GM23338 (cell line): ENCODE measurements at regions not wholly inside any gene's neighbourhood (a gene's known extent, or its start where the extent isn't known, plus 50 kb on each side); places are given as distances from the start of the nearest gene placed in this dataset.

Experiments used
- ATAC-seq: fragments of 200-7000 bp; cut with Tn5 transposase; 3 replicates; pipeline ENCODE4 v1.9.1; 2020
- DNase-seq: peaks from one replicate; pipeline ENCODE4 v3.0.0-alpha.2; 2015; ENCODE audit warnings: low spot score
- H2AFZ ChIP-seq: fragments of 200-600 bp; sonication (generic); 2 replicates; pipeline ENCODE4 v1.8.0; 2016; ENCODE audit warnings: antibody characterized with exemption, mild to moderate bottlenecking, moderate library complexity
- H3F3A ChIP-seq: fragments of 200-600 bp; sonication (generic); replicated peaks from 2 replicates; pipeline ENCODE4 v1.8.0; 2017; ENCODE audit warnings: antibody characterized with exemption, mixed run types, low read depth
- H3K27ac ChIP-seq: fragments of 200-600 bp; sonication (generic); 2 replicates; pipeline ENCODE4 v1.6.1; 2016; ENCODE audit warnings: low read depth
- H3K27me3 ChIP-seq: fragments of 200-600 bp; sonication (generic); 2 replicates; pipeline ENCODE4 v1.8.0; 2016; ENCODE audit warnings: mild to moderate bottlenecking, mixed run types, moderate library complexity; ENCODE audit not compliant: insufficient read depth
- H3K36me3 ChIP-seq: fragments of 200-600 bp; sonication (generic); 2 replicates; pipeline ENCODE4 v1.8.0; 2016; ENCODE audit warnings: mild to moderate bottlenecking; ENCODE audit not compliant: insufficient read depth
- H3K4me1 ChIP-seq: fragments of 200-600 bp; sonication (generic); 2 replicates; pipeline ENCODE4 v1.8.0; 2016; ENCODE audit warnings: mild to moderate bottlenecking, moderate library complexity; ENCODE audit not compliant: insufficient read depth
- H3K4me2 ChIP-seq: fragments of 200-600 bp; sonication (generic); 2 replicates; pipeline ENCODE4 v1.7.1; 2017; ENCODE audit warnings: mixed run types
- H3K4me3 ChIP-seq: fragments of 200-600 bp; sonication (generic); 2 replicates; pipeline ENCODE4 v1.6.1; 2016; ENCODE audit warnings: mixed run types
- H3K79me2 ChIP-seq: fragments of 200-600 bp; sonication (generic); replicated peaks from 2 replicates; pipeline ENCODE4 v1.8.0; 2017; ENCODE audit warnings: mild to moderate bottlenecking; ENCODE audit not compliant: insufficient read depth
- H3K9me2 ChIP-seq: fragments of 200-600 bp; sonication (generic); 2 replicates; pipeline ENCODE4 v1.8.0; 2017; ENCODE audit not compliant: insufficient read depth
- H4K20me1 ChIP-seq: fragments of 200-600 bp; sonication (generic); replicated peaks from 2 replicates; pipeline ENCODE4 v1.8.0; 2017; ENCODE audit warnings: mild to moderate bottlenecking; ENCODE audit not compliant: insufficient read depth
- H3K27ac Mint-ChIP-seq: 2 replicates; pipeline ENCODE4 v1.8.0; 2020; ENCODE audit warnings: inconsistent platforms, mild to moderate bottlenecking, moderate library complexity, mixed read lengths
- H3K27me3 Mint-ChIP-seq: 3 replicates; pipeline ENCODE4 v1.8.0; 2022; ENCODE audit warnings: low read depth, mild to moderate bottlenecking, moderate library complexity, mixed read lengths, inconsistent platforms; ENCODE audit not compliant: insufficient read depth, poor library complexity
- H3K36me3 Mint-ChIP-seq: 3 replicates; pipeline ENCODE4 v1.8.0; 2021; ENCODE audit warnings: low read depth, mild to moderate bottlenecking, inconsistent platforms, moderate library complexity, mixed read lengths
- H3K4me1 Mint-ChIP-seq: 3 replicates; pipeline ENCODE4 v1.8.0; 2020; ENCODE audit warnings: mild to moderate bottlenecking, inconsistent platforms, mixed read lengths
- H3K4me3 Mint-ChIP-seq: 3 replicates; pipeline ENCODE4 v1.8.0; 2021; ENCODE audit warnings: moderate library complexity, mild to moderate bottlenecking, inconsistent platforms, mixed read lengths
- H3K9me3 Mint-ChIP-seq: 3 replicates; pipeline ENCODE4 v1.8.0; 2020; ENCODE audit warnings: moderate library complexity, mild to moderate bottlenecking, inconsistent platforms, mixed read lengths
- CREB1 ChIP-seq: fragments of 250-450 bp; sonication (Bioruptor Pico); IDR thresholded peaks from 2 replicates; pipeline ENCODE4 v1.5.0; 2020; ENCODE audit warnings: low read depth, mild to moderate bottlenecking, moderate library complexity
- EZH2 ChIP-seq: fragments of 200-600 bp; sonication (generic); IDR thresholded peaks from one replicate; pipeline ENCODE4 v1.8.0; 2017; ENCODE audit warnings: antibody characterized with exemption, mild to moderate bottlenecking, low read depth; ENCODE audit not compliant: unreplicated experiment
- EZH2phosphoT487 ChIP-seq: fragments of 200-600 bp; sonication (generic); IDR thresholded peaks from one replicate; pipeline ENCODE4 v1.8.1; 2018; ENCODE audit warnings: antibody characterized with exemption; ENCODE audit not compliant: unreplicated experiment
- JUNB ChIP-seq: IDR thresholded peaks from one replicate; pipeline ENCODE4 v1.6.1; 2016; ENCODE audit warnings: antibody characterized with exemption; ENCODE audit not compliant: unreplicated experiment
- NANOG ChIP-seq: IDR thresholded peaks from 2 replicates; pipeline ENCODE4 v1.6.1; 2016; ENCODE audit warnings: antibody characterized with exemption, borderline replicate concordance
- POLR2AphosphoS5 ChIP-seq: IDR thresholded peaks from 2 replicates; pipeline ENCODE4 v1.6.1; 2016; ENCODE audit warnings: antibody characterized with exemption, low read depth
- STAT1 ChIP-seq: IDR thresholded peaks from one replicate; pipeline ENCODE4 v1.6.1; 2016; ENCODE audit warnings: antibody characterized with exemption; ENCODE audit not compliant: unreplicated experiment
- ZNF331 ChIP-seq: fragments of 250-450 bp; sonication (Bioruptor Pico); IDR thresholded peaks from 2 replicates; pipeline ENCODE4 v1.5.0; 2020; ENCODE audit warnings: low read depth, mild to moderate bottlenecking, moderate library complexity
- TF ChIP-seq, protein P1 (sequence below): IDR thresholded peaks from 2 replicates; pipeline ENCODE4 v1.6.1; 2016; ENCODE audit warnings: antibody characterized with exemption
- TF ChIP-seq, protein P2 (sequence below), 2 experiments: fragments of 200-600 bp in 1 of 2; sonication (generic) in 1 of 2; conservative IDR thresholded peaks; 2 replicates each; pipeline versions ENCODE4 v1.5.1 to v1.6.1; 2016 to 2017; ENCODE audit warnings: antibody characterized with exemption in 2 of 2, low read depth in 2 of 2, mild to moderate bottlenecking in 2 of 2, moderate library complexity in 1 of 2
- TF ChIP-seq, protein P3 (sequence below): IDR thresholded peaks from one replicate; pipeline ENCODE4 v1.6.1; 2018; ENCODE audit warnings: antibody characterized with exemption; ENCODE audit not compliant: unreplicated experiment

DNA sequence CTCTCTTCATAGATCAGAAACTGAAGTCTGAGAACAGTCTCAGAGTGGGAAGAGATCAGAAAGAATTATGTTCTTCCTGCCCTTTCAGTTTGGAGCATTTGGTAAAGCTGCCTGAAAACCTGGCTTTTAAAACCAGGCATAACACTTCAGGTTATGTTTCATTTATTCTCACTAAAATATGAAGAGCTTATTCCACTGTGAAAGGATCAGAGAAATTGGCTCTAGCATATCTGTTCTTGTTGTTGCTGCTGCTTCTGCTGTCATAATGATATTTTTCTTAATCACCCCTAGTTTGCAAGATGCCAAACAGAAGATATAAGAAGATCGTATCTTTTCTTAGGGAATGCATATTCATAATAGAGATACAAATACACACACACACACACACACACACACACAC, 476.9 kb downstream of the XIRP2 start:
- Mint-ChIP-seq H3K9me3 (no peaks in the 10 kb centered on the region), H3K4me3 (no peak overlapping the region), H3K36me3 (peaks cover 10% of the 10 kb centered on the region; the same call in 1 of the 3 replicates), H3K27me3 (peaks cover 5% of the 10 kb centered on the region), H3K4me1 (no peaks in the 10 kb centered on the region; the same call in 2 of the 3 replicates), H3K27ac (no peak overlapping the region)
- 0 out of 2 replicates have a peak, but pooled peaks cover 2% of the 10 kb centered on the region for H3K4me1 ChIP-seq
- H2AFZ ChIP-seq = no peak overlapping the region
- TF ChIP-seq, protein P1, sequence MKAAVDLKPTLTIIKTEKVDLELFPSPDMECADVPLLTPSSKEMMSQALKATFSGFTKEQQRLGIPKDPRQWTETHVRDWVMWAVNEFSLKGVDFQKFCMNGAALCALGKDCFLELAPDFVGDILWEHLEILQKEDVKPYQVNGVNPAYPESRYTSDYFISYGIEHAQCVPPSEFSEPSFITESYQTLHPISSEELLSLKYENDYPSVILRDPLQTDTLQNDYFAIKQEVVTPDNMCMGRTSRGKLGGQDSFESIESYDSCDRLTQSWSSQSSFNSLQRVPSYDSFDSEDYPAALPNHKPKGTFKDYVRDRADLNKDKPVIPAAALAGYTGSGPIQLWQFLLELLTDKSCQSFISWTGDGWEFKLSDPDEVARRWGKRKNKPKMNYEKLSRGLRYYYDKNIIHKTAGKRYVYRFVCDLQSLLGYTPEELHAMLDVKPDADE = no peak
- TF ChIP-seq, protein P2, sequence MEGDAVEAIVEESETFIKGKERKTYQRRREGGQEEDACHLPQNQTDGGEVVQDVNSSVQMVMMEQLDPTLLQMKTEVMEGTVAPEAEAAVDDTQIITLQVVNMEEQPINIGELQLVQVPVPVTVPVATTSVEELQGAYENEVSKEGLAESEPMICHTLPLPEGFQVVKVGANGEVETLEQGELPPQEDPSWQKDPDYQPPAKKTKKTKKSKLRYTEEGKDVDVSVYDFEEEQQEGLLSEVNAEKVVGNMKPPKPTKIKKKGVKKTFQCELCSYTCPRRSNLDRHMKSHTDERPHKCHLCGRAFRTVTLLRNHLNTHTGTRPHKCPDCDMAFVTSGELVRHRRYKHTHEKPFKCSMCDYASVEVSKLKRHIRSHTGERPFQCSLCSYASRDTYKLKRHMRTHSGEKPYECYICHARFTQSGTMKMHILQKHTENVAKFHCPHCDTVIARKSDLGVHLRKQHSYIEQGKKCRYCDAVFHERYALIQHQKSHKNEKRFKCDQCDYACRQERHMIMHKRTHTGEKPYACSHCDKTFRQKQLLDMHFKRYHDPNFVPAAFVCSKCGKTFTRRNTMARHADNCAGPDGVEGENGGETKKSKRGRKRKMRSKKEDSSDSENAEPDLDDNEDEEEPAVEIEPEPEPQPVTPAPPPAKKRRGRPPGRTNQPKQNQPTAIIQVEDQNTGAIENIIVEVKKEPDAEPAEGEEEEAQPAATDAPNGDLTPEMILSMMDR (conservative IDR thresholded peaks at IDR 0.05; ENCODE audit: low read depth in 2 of 2) = no peak
- TF ChIP-seq STAT1 (no peak), EZH2phosphoT487 (no peak), CREB1 (CRISPR knock-in tag) (no peak), NANOG (no peak), EZH2 (no peak), JUNB (no peak), ZNF331 (CRISPR knock-in tag) (no peak), POLR2AphosphoS5 (no peak)
- TF ChIP-seq, protein P3, sequence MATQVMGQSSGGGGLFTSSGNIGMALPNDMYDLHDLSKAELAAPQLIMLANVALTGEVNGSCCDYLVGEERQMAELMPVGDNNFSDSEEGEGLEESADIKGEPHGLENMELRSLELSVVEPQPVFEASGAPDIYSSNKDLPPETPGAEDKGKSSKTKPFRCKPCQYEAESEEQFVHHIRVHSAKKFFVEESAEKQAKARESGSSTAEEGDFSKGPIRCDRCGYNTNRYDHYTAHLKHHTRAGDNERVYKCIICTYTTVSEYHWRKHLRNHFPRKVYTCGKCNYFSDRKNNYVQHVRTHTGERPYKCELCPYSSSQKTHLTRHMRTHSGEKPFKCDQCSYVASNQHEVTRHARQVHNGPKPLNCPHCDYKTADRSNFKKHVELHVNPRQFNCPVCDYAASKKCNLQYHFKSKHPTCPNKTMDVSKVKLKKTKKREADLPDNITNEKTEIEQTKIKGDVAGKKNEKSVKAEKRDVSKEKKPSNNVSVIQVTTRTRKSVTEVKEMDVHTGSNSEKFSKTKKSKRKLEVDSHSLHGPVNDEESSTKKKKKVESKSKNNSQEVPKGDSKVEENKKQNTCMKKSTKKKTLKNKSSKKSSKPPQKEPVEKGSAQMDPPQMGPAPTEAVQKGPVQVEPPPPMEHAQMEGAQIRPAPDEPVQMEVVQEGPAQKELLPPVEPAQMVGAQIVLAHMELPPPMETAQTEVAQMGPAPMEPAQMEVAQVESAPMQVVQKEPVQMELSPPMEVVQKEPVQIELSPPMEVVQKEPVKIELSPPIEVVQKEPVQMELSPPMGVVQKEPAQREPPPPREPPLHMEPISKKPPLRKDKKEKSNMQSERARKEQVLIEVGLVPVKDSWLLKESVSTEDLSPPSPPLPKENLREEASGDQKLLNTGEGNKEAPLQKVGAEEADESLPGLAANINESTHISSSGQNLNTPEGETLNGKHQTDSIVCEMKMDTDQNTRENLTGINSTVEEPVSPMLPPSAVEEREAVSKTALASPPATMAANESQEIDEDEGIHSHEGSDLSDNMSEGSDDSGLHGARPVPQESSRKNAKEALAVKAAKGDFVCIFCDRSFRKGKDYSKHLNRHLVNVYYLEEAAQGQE = no peak
- no peak overlapping the region for H3K27ac ChIP-seq
- DNase-seq = no peak
- no peaks in the 10 kb centered on the region for H3K27me3 ChIP-seq
- peaks cover 10% of the 10 kb centered on the region for H4K20me1 ChIP-seq
- no peaks in the 10 kb centered on the region for H3F3A ChIP-seq
- peaks cover 82% of the 10 kb centered on the region for H3K79me2 ChIP-seq
- H3K4me2 ChIP-seq = no peak overlapping the region
- no peaks in the 10 kb centered on the region for H3K9me2 ChIP-seq
- ATAC-seq = no peak
- no peaks in the 10 kb centered on the region for H3K36me3 ChIP-seq
- no peak overlapping the region for H3K4me3 ChIP-seq
